Esophagus squamous epithelium (tissue), 5 donors: ENCODE measurements at regions not wholly inside any gene's neighbourhood (a gene's known extent, or its start where the extent isn't known, plus 50 kb on each side); places are given as distances from the start of the nearest gene placed in this dataset.

Experiments used
- DNase-seq: peaks from one replicate; lab custom pipeline; 2025; lab: John Stamatoyannopoulos, UW
- H3K27ac ChIP-seq, 4 donors: fragments of 200-600 bp; sonication (generic); one replicate each; pipeline ENCODE4 v1.5.1; 2016 to 2019; ENCODE audit warnings: mild to moderate bottlenecking in 1 of 4
- H3K27me3 ChIP-seq, 4 donors: fragments of 200-600 bp; sonication (generic); 1 replicate in 3 of 4; 2 replicates in 1 of 4; pipeline versions ENCODE4 v1.5.1 to v1.6.0; 2017 to 2021; ENCODE audit warnings: antibody characterized with exemption in 1 of 4
- H3K36me3 ChIP-seq, 3 donors: fragments of 200-600 bp; sonication (generic); one replicate each; pipeline ENCODE4 v1.5.1; 2016 to 2019
- H3K4me1 ChIP-seq, 3 donors: fragments of 200-600 bp; sonication (generic); one replicate each; pipeline ENCODE4 v1.5.1; 2017 to 2019
- H3K4me3 ChIP-seq, 4 donors: fragments of 200-600 bp; sonication (generic); 1 replicate in 3 of 4; 2 replicates in 1 of 4; pipeline ENCODE4 v1.5.1; 2016 to 2019; ENCODE audit warnings: mild to moderate bottlenecking in 2 of 4, moderate library complexity in 1 of 4
- H3K9me3 ChIP-seq, 3 donors: fragments of 200-600 bp; sonication (generic); one replicate each; pipeline ENCODE4 v1.5.1; 2016 to 2019
- CTCF ChIP-seq, 6 experiments: fragments of 450-650 bp in 4 of 6; fragments of 200-600 bp in 2 of 6; sonication (generic) in 2 of 6; IDR thresholded peaks; one replicate each; pipeline ENCODE4 v1.5.1; 2016 to 2019; ENCODE audit warnings: antibody characterized with exemption in 6 of 6, mild to moderate bottlenecking in 4 of 6, moderate library complexity in 4 of 6
- POLR2A ChIP-seq, 4 donors: fragments of 450-650 bp; IDR thresholded peaks; one replicate each; pipeline ENCODE4 v1.6.1; 2017; ENCODE audit warnings: antibody characterized with exemption in 4 of 4, mild to moderate bottlenecking in 4 of 4, moderate library complexity in 3 of 4
- WGBS, 2 donors: methylation state at CpG; one replicate each; pipeline ENCODE4 v1.1.5; 2018; 5-methylcytosine and 5-hydroxymethylcytosine counted together
- intact Hi-C: fragments of 100-400 bp; cut with DNase I; formaldehyde crosslinking; loops from one replicate; pipeline ENCODE4 v1.15.0; 2022
- donor health status: DM: yes; HTN: yes; CAD: no.

- peak overlapping the region in 1 of 4 donors; percentile 6 for H3K27ac ChIP-seq
- no peaks in the 10 kb centered on the region for H3K4me1 ChIP-seq
- H3K27me3 ChIP-seq: no peaks in the 10 kb centered on the region
- WGBS, 2 donors: no CpG with 5 or more reads among the region's 2 CpGs
- no peak overlapping the region for H3K4me3 ChIP-seq
- H3K36me3 ChIP-seq: no peaks in the 10 kb centered on the region
- no peak for DNase-seq
- TF ChIP-seq CTCF (IDR thresholded peaks at IDR 0.05): no peak
- TF ChIP-seq POLR2A (IDR thresholded peaks at IDR 0.05): no peak
- intact Hi-C loops: no loop called here
- no peaks in the 10 kb centered on the region for H3K9me3 ChIP-seq
Measured at GRCh38 chrY:7464742-7465141, 553.2 kb upstream of the AMELY start.

GRCh38 chrY:7463711-7464110 lies 552.2 kb upstream of the AMELY start:
- intact Hi-C loops: no loop called here
- DNase-seq: no peak
- Histone ChIP-seq H3K9me3 (no peaks in the 10 kb centered on the region), H3K4me1 (no peaks in the 10 kb centered on the region), H3K36me3 (no peaks in the 10 kb centered on the region), H3K27ac (no peak overlapping the region), H3K4me3 (no peak overlapping the region), H3K27me3 (no peaks in the 10 kb centered on the region)
- TF ChIP-seq POLR2A (IDR thresholded peaks at IDR 0.05): no peak
- TF ChIP-seq CTCF (IDR thresholded peaks at IDR 0.05): no peak
- WGBS, 2 donors: 94% methylated on average over 2 of the region's 2 CpGs; no CpG with 5 or more reads in 1 of the 2 donors

- no peak for DNase-seq
- intact Hi-C loops: no loop called here
- no peak overlapping the region for H3K4me3 ChIP-seq
- no peak for TF ChIP-seq CTCF (IDR thresholded peaks at IDR 0.05)
- TF ChIP-seq POLR2A (IDR thresholded peaks at IDR 0.05): no peak
- 67% methylated on average over 1 of the region's 2 CpGs; no CpG with 5 or more reads in 1 of the 2 donors for WGBS, 2 donors
- H3K4me1 ChIP-seq: no peaks in the 10 kb centered on the region
- H3K9me3 ChIP-seq: no peaks in the 10 kb centered on the region
- H3K36me3 ChIP-seq: no peaks in the 10 kb centered on the region
- H3K27ac ChIP-seq: no peak overlapping the region
- no peaks in the 10 kb centered on the region for H3K27me3 ChIP-seq
Measured at GRCh38 chrY:7463196-7463595, 551.6 kb upstream of the AMELY start.

- no peak for TF ChIP-seq CTCF (IDR thresholded peaks at IDR 0.05)
- no peaks in the 10 kb centered on the region for H3K36me3 ChIP-seq
- no peaks in the 10 kb centered on the region for H3K27me3 ChIP-seq
- intact Hi-C loops: no loop called here
- H3K9me3 ChIP-seq: no peaks in the 10 kb centered on the region
- H3K4me1 ChIP-seq: no peaks in the 10 kb centered on the region
- no peak for DNase-seq
- WGBS, 2 donors: 33% methylated on average over 2 of the region's 2 CpGs; no CpG with 5 or more reads in 1 of the 2 donors
- H3K4me3 ChIP-seq: no peak overlapping the region
- H3K27ac ChIP-seq: no peak overlapping the region
Measured at GRCh38 chrY:7462657-7463056, 551.1 kb upstream of the AMELY start.

GRCh38 chrY:7461873-7462525 lies 550.4 kb upstream of the AMELY start:
- Histone ChIP-seq H3K27ac (no peak overlapping the region), H3K4me3 (no peak overlapping the region), H3K27me3 (no peaks in the 10 kb centered on the region), H3K9me3 (no peaks in the 10 kb centered on the region), H3K4me1 (no peaks in the 10 kb centered on the region), H3K36me3 (no peaks in the 10 kb centered on the region)
- 44% methylated on average over 6 of the region's 6 CpGs; no CpG with 5 or more reads in 1 of the 2 donors for WGBS, 2 donors
- intact Hi-C loops: no loop called here
- TF ChIP-seq POLR2A (IDR thresholded peaks at IDR 0.05): no peak
- no peak for TF ChIP-seq CTCF (IDR thresholded peaks at IDR 0.05)
- DNase-seq: no peak
